Nephron progenitor cell (in vitro differentiated cells): ENCODE measurements at regions not wholly inside any gene's neighbourhood (a gene's known extent, or its start where the extent isn't known, plus 50 kb on each side); places are given as distances from the start of the nearest gene placed in this dataset.

Experiments used
- DNase-seq: peaks from one replicate; pipeline ENCODE4 v3.0.0; 2021
- H3K27ac Mint-ChIP-seq: 2 replicates; pipeline ENCODE4 v1.8.0; 2021; ENCODE audit warnings: mild to moderate bottlenecking, moderate library complexity, mixed read lengths
- H3K27me3 Mint-ChIP-seq: 2 replicates; pipeline ENCODE4 v1.8.0; 2021; ENCODE audit warnings: mild to moderate bottlenecking, low read depth, mixed read lengths; ENCODE audit not compliant: poor library complexity
- H3K36me3 Mint-ChIP-seq: 2 replicates; pipeline ENCODE4 v1.8.0; 2021; ENCODE audit warnings: low read depth, mixed read lengths
- H3K4me1 Mint-ChIP-seq: 2 replicates; pipeline ENCODE4 v1.8.0; 2021; ENCODE audit warnings: mixed read lengths
- H3K4me3 Mint-ChIP-seq: 2 replicates; pipeline ENCODE4 v1.8.0; 2021; ENCODE audit warnings: mild to moderate bottlenecking, moderate library complexity, mixed read lengths
- H3K9me3 Mint-ChIP-seq: 2 replicates; pipeline ENCODE4 v1.8.0; 2021; ENCODE audit warnings: mild to moderate bottlenecking, moderate library complexity, mixed read lengths
- CTCF ChIP-seq: fragments of 200-600 bp; sonication (generic); IDR thresholded peaks from 2 replicates; pipeline ENCODE4 v1.5.0; 2021; ENCODE audit warnings: antibody characterized with exemption

- Mint-ChIP-seq H3K36me3 (peaks cover 7% of the 10 kb centered on the region), H3K4me1 (no peaks in the 10 kb centered on the region), H3K27me3 (no peaks in the 10 kb centered on the region), H3K9me3 (peaks cover 8% of the 10 kb centered on the region), H3K4me3 (no peak overlapping the region), H3K27ac (no peak overlapping the region)
- no peak for DNase-seq
- no peak for TF ChIP-seq CTCF
Measured at GRCh38 chr22:48605125-48605524, 1222.5 kb downstream of the BRD1 start.

DNA sequence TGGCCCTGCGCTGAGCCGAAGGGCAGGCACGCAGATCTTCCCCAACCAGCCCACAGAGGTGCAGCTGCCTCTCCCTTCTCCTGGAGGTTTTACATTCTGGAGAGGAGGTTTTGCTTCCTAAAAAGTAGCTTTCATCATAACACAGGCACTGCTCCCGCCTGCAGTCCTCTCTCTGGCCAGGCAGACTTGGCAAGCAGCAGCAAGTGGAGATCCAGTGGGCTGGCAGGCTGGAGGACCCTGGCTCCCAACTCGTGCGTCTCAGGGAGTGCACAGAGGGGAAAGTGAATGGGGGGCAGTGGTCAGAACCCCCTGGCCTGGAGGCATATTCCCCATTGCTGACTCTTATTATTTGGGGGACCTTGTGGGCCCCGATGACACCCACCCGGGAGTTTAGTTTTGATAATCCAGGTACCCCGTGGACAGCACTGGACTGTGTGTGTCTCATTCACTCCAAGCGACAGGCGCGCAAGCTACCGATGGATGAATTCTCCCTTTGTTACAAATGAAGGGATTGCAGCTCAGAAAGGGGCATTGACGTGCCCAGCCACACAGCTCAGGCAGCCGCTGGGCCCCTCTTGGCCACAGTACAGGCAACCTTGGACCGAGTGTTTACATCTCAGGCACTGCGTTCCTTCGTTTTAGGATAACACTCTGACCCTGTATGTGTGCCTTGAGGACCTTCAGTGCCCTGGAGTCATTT lies 1223.9 kb downstream of the BRD1 start:
- H3K4me3 Mint-ChIP-seq, result no peak overlapping the region
- peaks cover 13% of the 10 kb centered on the region for H3K9me3 Mint-ChIP-seq
- H3K27me3 Mint-ChIP-seq, result no peaks in the 10 kb centered on the region
- peak overlapping the region; percentile 29 for H3K27ac Mint-ChIP-seq
- H3K36me3 Mint-ChIP-seq, result peaks cover 7% of the 10 kb centered on the region
- no peak for TF ChIP-seq CTCF
- DNase-seq, result no peak
- H3K4me1 Mint-ChIP-seq, result no peaks in the 10 kb centered on the region

DNA sequence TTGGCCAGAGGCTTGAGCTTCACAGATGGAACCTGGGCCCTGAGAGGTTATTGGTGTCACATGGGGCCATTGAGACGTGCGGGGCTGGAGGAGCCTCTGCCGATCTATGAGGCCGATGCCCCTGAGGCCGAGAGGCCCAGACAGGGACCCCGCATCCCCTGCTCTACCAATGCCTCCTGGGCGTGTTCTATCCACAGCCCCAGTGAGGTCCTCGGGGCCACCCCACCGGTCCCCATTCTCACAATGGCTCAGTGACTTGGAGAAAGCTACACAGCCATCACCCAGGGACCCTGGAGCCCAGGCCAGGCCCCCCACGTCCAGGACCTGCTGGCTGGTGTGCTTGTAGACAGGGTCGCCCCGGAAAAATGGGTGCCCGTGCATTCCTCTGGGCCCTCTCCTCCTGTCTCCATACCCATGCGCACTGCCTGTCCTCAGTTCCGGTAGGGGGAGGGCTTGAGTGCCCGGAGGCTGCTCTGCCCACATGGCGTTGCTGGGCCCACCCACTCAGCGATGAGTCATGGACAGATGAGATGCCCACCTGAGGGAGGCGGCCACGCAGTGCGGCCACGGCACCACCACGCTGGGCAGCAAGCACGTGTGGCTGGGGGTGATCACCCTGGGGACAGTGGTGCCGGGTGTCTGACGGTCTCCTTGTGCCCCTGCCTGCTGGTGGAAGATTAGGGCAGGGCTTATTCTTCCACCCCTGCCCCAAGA lies 1224.7 kb downstream of the BRD1 start:
- no peak for DNase-seq
- TF ChIP-seq CTCF, result no peak
- H3K4me1 Mint-ChIP-seq, result no peaks in the 10 kb centered on the region
- H3K9me3 Mint-ChIP-seq, result peaks cover 22% of the 10 kb centered on the region
- peaks cover under 1% of the 10 kb centered on the region for H3K27me3 Mint-ChIP-seq
- no peak overlapping the region for H3K4me3 Mint-ChIP-seq
- no peak overlapping the region for H3K27ac Mint-ChIP-seq
- peaks cover 15% of the 10 kb centered on the region for H3K36me3 Mint-ChIP-seq

DNA sequence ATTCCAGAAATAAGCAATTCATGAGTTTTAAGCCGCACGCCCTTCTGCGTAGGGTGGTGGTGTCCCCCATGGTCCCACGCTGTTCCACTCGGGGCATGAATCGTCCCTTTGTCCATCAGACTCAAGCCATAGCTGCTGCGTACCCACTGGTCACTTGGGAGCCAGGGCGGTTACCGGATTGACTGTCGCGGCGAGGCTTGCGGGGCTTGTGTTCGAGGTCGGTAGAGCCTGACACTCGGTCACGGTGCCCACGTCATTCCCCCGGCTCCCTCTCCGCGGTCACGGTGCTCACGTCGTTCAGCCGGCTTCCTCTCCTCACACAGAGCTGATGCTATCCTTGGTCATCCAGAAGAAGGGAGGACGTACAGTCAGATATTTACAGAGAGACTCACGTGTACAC lies 1227.0 kb downstream of the BRD1 start:
- Mint-ChIP-seq H3K27ac (no peak overlapping the region), H3K27me3 (peaks cover 8% of the 10 kb centered on the region), H3K36me3 (peaks cover 19% of the 10 kb centered on the region)

GRCh38 chr22:48600171-48600570 lies 1227.5 kb downstream of the BRD1 start:
- no peak for TF ChIP-seq CTCF
- no peak overlapping the region for H3K4me3 Mint-ChIP-seq
- H3K36me3 Mint-ChIP-seq, result peaks cover 18% of the 10 kb centered on the region
- no peaks in the 10 kb centered on the region for H3K4me1 Mint-ChIP-seq
- no peak for DNase-seq
- peaks cover 25% of the 10 kb centered on the region for H3K9me3 Mint-ChIP-seq
- H3K27ac Mint-ChIP-seq, result peak overlapping the region; percentile 78
- H3K27me3 Mint-ChIP-seq, result peaks cover 8% of the 10 kb centered on the region

More for the DNA sequence above, 1227.0 kb downstream of the BRD1 start:
- peaks cover 26% of the 10 kb centered on the region for H3K9me3 Mint-ChIP-seq
- H3K4me1 Mint-ChIP-seq, result no peaks in the 10 kb centered on the region
- TF ChIP-seq CTCF, result no peak
- DNase-seq, result no peak
- H3K4me3 Mint-ChIP-seq, result no peak overlapping the region

DNA sequence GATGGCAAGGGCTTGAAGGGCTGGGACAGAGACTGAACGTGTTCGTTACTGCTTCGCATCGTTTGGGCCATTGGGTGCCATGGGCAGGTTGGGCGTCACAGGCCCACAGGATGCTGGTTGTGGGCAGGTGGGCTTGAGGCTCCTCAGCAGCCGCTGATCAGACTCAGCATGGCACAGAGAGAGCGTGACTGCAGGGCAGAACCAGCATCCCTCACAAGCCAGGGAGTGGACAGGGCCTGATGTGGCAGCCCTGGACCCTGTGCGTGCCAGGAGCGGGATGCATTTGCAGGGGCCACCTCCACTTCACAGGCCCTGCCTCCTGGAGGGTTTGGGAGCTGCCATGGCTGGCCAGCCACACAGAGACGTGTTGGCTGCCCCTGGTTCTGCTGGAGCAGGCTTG lies 1228.3 kb downstream of the BRD1 start:
- Mint-ChIP-seq H3K27me3 (peaks cover 8% of the 10 kb centered on the region), H3K27ac (no peak overlapping the region), H3K4me3 (no peak overlapping the region), H3K4me1 (no peaks in the 10 kb centered on the region), H3K9me3 (peaks cover 18% of the 10 kb centered on the region), H3K36me3 (peaks cover 12% of the 10 kb centered on the region)
- no peak for TF ChIP-seq CTCF
- no peak for DNase-seq
